Progenitor cell of endocrine pancreas (in vitro differentiated cells): ENCODE measurements at regions not wholly inside any gene's neighbourhood (a gene's known extent, or its start where the extent isn't known, plus 50 kb on each side); places are given as distances from the start of the nearest gene placed in this dataset.

ENCODE experiments used
- DNase-seq: peaks from one replicate; pipeline ENCODE4 v3.0.0; 2021; ENCODE audit warnings: low spot score; ENCODE audit not compliant: unreplicated experiment
- H3K27ac Mint-ChIP-seq: 2 replicates; pipeline ENCODE4 v1.8.0; 2021; ENCODE audit warnings: mild to moderate bottlenecking, moderate library complexity, mixed read lengths
- H3K27me3 Mint-ChIP-seq: 2 replicates; pipeline ENCODE4 v1.8.0; 2021; ENCODE audit warnings: mixed read lengths
- H3K36me3 Mint-ChIP-seq: 2 replicates; pipeline ENCODE4 v1.8.0; 2022; ENCODE audit warnings: mixed read lengths; ENCODE audit not compliant: insufficient read depth
- H3K4me1 Mint-ChIP-seq: 2 replicates; pipeline ENCODE4 v1.8.0; 2021; ENCODE audit warnings: low read depth, mixed read lengths
- H3K4me3 Mint-ChIP-seq: 2 replicates; pipeline ENCODE4 v1.8.0; 2021; ENCODE audit warnings: low read depth, mild to moderate bottlenecking, moderate library complexity, mixed read lengths
- H3K9me3 Mint-ChIP-seq: 2 replicates; pipeline ENCODE4 v1.8.0; 2021; ENCODE audit warnings: low read depth, mixed read lengths
- TF ChIP-seq, protein P1 (sequence below): fragments of 200-600 bp; sonication (generic); IDR thresholded peaks from one replicate; pipeline ENCODE4 v1.5.0; 2021; ENCODE audit warnings: antibody characterized with exemption, mild to moderate bottlenecking; ENCODE audit not compliant: unreplicated experiment

- TF ChIP-seq, protein P1, sequence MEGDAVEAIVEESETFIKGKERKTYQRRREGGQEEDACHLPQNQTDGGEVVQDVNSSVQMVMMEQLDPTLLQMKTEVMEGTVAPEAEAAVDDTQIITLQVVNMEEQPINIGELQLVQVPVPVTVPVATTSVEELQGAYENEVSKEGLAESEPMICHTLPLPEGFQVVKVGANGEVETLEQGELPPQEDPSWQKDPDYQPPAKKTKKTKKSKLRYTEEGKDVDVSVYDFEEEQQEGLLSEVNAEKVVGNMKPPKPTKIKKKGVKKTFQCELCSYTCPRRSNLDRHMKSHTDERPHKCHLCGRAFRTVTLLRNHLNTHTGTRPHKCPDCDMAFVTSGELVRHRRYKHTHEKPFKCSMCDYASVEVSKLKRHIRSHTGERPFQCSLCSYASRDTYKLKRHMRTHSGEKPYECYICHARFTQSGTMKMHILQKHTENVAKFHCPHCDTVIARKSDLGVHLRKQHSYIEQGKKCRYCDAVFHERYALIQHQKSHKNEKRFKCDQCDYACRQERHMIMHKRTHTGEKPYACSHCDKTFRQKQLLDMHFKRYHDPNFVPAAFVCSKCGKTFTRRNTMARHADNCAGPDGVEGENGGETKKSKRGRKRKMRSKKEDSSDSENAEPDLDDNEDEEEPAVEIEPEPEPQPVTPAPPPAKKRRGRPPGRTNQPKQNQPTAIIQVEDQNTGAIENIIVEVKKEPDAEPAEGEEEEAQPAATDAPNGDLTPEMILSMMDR = no peak
- Mint-ChIP-seq H3K27me3 (no peaks in the 10 kb centered on the region), H3K36me3 (no peaks in the 10 kb centered on the region), H3K4me1 (no peaks in the 10 kb centered on the region), H3K4me3 (no peak overlapping the region), H3K27ac (no peak overlapping the region), H3K9me3 (no peaks in the 10 kb centered on the region)
- DNase-seq = no peak
Measured at GRCh38 chr12:22971701-22972191, 346.8 kb downstream of the ETNK1 start.

GRCh38 chr12:22974865-22975264 is 349.9 kb downstream of the ETNK1 start:
- no peaks in the 10 kb centered on the region for H3K36me3 Mint-ChIP-seq
- no peaks in the 10 kb centered on the region for H3K27me3 Mint-ChIP-seq
- DNase-seq = no peak
- no peaks in the 10 kb centered on the region for H3K9me3 Mint-ChIP-seq
- H3K27ac Mint-ChIP-seq = no peak overlapping the region
- H3K4me1 Mint-ChIP-seq = no peaks in the 10 kb centered on the region
- H3K4me3 Mint-ChIP-seq = no peak overlapping the region
- TF ChIP-seq, protein P1 = no peak

DNA sequence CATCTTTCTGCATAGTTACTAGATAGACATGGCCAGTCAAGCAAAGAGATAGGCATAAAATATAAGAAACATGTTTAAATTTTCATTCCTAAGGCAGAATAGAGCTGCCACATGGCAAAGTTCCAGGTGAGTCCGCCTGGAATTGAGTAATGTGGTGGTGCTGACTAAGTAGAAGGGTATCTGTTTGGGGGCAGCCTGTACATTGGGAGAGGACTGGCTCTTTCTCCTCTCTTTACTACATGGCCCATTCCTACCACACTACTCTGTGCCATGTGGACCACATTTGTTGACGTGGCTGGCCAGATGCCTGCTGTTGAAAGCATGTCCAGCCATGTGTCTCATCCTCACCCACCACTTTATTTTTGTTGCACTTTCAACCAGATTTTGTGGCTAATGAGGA is 354.0 kb downstream of the ETNK1 start:
- TF ChIP-seq, protein P1 = no peak
- Mint-ChIP-seq H3K4me3 (no peak overlapping the region), H3K27me3 (no peaks in the 10 kb centered on the region), H3K36me3 (no peaks in the 10 kb centered on the region), H3K9me3 (no peaks in the 10 kb centered on the region), H3K4me1 (no peaks in the 10 kb centered on the region), H3K27ac (no peak overlapping the region)
- no peak for DNase-seq

DNA sequence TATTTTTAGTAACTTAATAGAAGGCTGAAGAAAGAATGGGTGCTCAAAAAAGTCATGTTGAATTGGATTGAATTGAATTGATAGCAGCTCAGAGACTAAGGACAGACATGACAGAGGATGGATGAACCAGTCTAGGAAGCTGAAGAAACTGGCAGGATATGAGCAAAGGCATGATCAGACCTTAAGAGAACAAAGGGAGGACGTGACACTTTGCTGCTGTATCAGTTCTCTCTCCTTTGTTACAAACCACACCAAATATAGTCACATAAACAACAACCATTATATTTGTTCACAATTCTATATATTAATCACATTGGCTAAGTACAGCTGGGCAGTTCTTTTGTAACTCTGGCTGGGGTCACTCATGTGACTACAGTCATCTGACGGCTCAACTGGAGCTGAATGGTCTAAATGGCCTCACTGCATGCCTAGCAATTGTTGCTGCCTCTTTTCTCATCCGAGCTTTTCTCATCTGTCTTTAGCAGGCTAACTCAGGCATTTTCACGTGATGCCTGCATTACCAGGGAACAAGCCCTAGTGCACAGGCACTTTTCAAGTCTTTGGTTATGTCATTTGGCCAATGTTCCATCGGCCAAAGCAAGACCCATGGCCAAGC is 355.0 kb downstream of the ETNK1 start:
- H3K9me3 Mint-ChIP-seq = no peaks in the 10 kb centered on the region
- no peaks in the 10 kb centered on the region for H3K4me1 Mint-ChIP-seq
- TF ChIP-seq, protein P1 = no peak
- H3K36me3 Mint-ChIP-seq = no peaks in the 10 kb centered on the region
- no peaks in the 10 kb centered on the region for H3K27me3 Mint-ChIP-seq
- H3K4me3 Mint-ChIP-seq = no peak overlapping the region
- H3K27ac Mint-ChIP-seq = no peak overlapping the region
- no peak for DNase-seq

GRCh38 chr12:22981711-22982110 is 356.7 kb downstream of the ETNK1 start:
- Mint-ChIP-seq H3K4me1 (peaks cover 2% of the 10 kb centered on the region), H3K4me3 (no peak overlapping the region), H3K27me3 (no peaks in the 10 kb centered on the region), H3K36me3 (no peaks in the 10 kb centered on the region), H3K9me3 (no peaks in the 10 kb centered on the region), H3K27ac (no peak overlapping the region)
- TF ChIP-seq, protein P1 = no peak
- DNase-seq = no peak
